NB4 (cell line): ENCODE measurements at regions not wholly inside any gene's neighbourhood (a gene's known extent, or its start where the extent isn't known, plus 50 kb on each side); places are given as distances from the start of the nearest gene placed in this dataset.

ENCODE experiments used
- DNase-seq: peaks from one replicate; pipeline ENCODE4 v3.0.0; 2010; ENCODE audit warnings: low read depth
- H3K4me3 ChIP-seq: one replicate; pipeline ENCODE4 v1.5.1; 2011; ENCODE audit warnings: mild to moderate bottlenecking, low read depth, low read length, moderate library complexity
- CTCF ChIP-seq: IDR thresholded peaks from one replicate; pipeline ENCODE4 v1.5.1; 2012; ENCODE audit warnings: low read depth, low read length
- MAX ChIP-seq: IDR thresholded peaks from 2 replicates; pipeline ENCODE4 v1.6.1; 2011; ENCODE audit warnings: low read depth, low read length
- MYC ChIP-seq: IDR thresholded peaks from 2 replicates; pipeline ENCODE4 v1.6.1; 2011; ENCODE audit warnings: low read depth, low read length
- POLR2A ChIP-seq: IDR thresholded peaks from 2 replicates; pipeline ENCODE4 v1.6.1; 2011; ENCODE audit warnings: mild to moderate bottlenecking; ENCODE audit not compliant: insufficient read length; ENCODE audit errors: extremely low read depth

GRCh38 chr18:51330148-51330547, 132.7 kb upstream of the MEX3C start:
- DNase-seq = no peak
- H3K4me3 ChIP-seq = no peak overlapping the region
- TF ChIP-seq MYC = no peak
- no peak for TF ChIP-seq CTCF
- no peak for TF ChIP-seq MAX
- no peak for TF ChIP-seq POLR2A

GRCh38 chr18:51330739-51331138, 133.3 kb upstream of the MEX3C start:
- no peak for DNase-seq
- TF ChIP-seq MAX = no peak
- no peak for TF ChIP-seq CTCF
- no peak for TF ChIP-seq POLR2A
- TF ChIP-seq MYC = no peak
- no peak overlapping the region for H3K4me3 ChIP-seq

GRCh38 chr18:51337406-51337805, 139.9 kb upstream of the MEX3C start:
- TF ChIP-seq MYC (no peak), MAX (no peak), CTCF (no peak), POLR2A (no peak)
- H3K4me3 ChIP-seq = no peak overlapping the region
- no peak for DNase-seq

GRCh38 chr18:51339856-51340255, 142.4 kb upstream of the MEX3C start:
- no peak for DNase-seq
- no peak for TF ChIP-seq MAX
- no peak overlapping the region for H3K4me3 ChIP-seq

GRCh38 chr18:51340332-51340731, 142.9 kb upstream of the MEX3C start:
- TF ChIP-seq CTCF (no peak), POLR2A (no peak), MAX (no peak), MYC (no peak)
- DNase-seq = no peak
- H3K4me3 ChIP-seq = no peak overlapping the region

GRCh38 chr18:51342815-51343214, 145.3 kb upstream of the MEX3C start:
- no peak overlapping the region for H3K4me3 ChIP-seq
- TF ChIP-seq CTCF (no peak), MAX (no peak)
- DNase-seq = no peak
